ENCODE measurements at regions not wholly inside any gene's neighbourhood (a gene's known extent, or its start where the extent isn't known, plus 50 kb on each side); places are given as distances from the start of the nearest gene placed in this dataset.
"Not testable (repeated sequence)": the region's sequence is repeated elsewhere in the genome, so short reads cannot be mapped to it uniquely, and the experiment has no call there.

- Mint-ChIP-seq H3K27ac (peak overlapping the region; percentile 33), H3K4me3 (no peak overlapping the region), H3K36me3 (ENCODE audit: low read depth) (peaks cover under 1% of the 10 kb centered on the region), H3K9me3 (no peaks in the 10 kb centered on the region), H3K27me3 (peaks cover 2% of the 10 kb centered on the region), H3K4me1 (peaks cover 57% of the 10 kb centered on the region)
- CTCF ChIA-PET: interaction anchor here (1.1 to 1.9 kb wide), 4 partner anchors 18 to 185 kb away, joined by 3 to 7 read pairs (median 4); partner anchors contain the start of gene UQCC2
- POLR2A ChIA-PET: no interaction called here
- DNase-seq: no peak
Measured at GRCh38 chr6:33896391-33897188, 92.8 kb upstream of the MLN start.

GRCh38 chr6:33895988-33896387, 92.2 kb upstream of the MLN start:
- H3K9me3 Mint-ChIP-seq: no peaks in the 10 kb centered on the region
- ChIA-PET CTCF (interaction anchor here (0.9 to 1.7 kb wide), 6 partner anchors 9 to 102 kb away, joined by 3 to 7 read pairs (median 4); no protein-coding TSS in a partner anchor), POLR2A (interaction anchor here (1.0 kb wide), 1 partner anchor 8 kb away, joined by 4 read pairs; no protein-coding TSS in a partner anchor)
- no peak for DNase-seq
- H3K36me3 Mint-ChIP-seq (ENCODE audit: low read depth): no peaks in the 10 kb centered on the region
- H3K4me1 Mint-ChIP-seq: peaks cover 51% of the 10 kb centered on the region
- no peak overlapping the region for H3K4me3 Mint-ChIP-seq
- H3K27me3 Mint-ChIP-seq: peaks cover 5% of the 10 kb centered on the region
- H3K27ac Mint-ChIP-seq: peak overlapping the region; percentile 32

GRCh38 chr6:33895296-33895695, 91.5 kb upstream of the MLN start:
- peaks cover 11% of the 10 kb centered on the region for H3K27me3 Mint-ChIP-seq
- H3K9me3 Mint-ChIP-seq: no peaks in the 10 kb centered on the region
- H3K4me1 Mint-ChIP-seq: peaks cover 47% of the 10 kb centered on the region
- DNase-seq: peak; percentile 54
- H3K4me3 Mint-ChIP-seq: peak overlapping the region; percentile 7
- ChIA-PET POLR2A (interaction anchor here (1.0 kb wide), 1 partner anchor 9 kb away, joined by 4 read pairs; no protein-coding TSS in a partner anchor), CTCF (interaction anchor here (0.9 to 1.7 kb wide), 7 partner anchors 9 to 101 kb away, joined by 3 to 7 read pairs (median 4); no protein-coding TSS in a partner anchor)
- H3K36me3 Mint-ChIP-seq (ENCODE audit: low read depth): no peaks in the 10 kb centered on the region
- H3K27ac Mint-ChIP-seq: peak overlapping the region; percentile 84

GRCh38 chr6:33894438-33894837, 90.6 kb upstream of the MLN start:
- Mint-ChIP-seq H3K9me3 (no peaks in the 10 kb centered on the region), H3K4me1 (peaks cover 44% of the 10 kb centered on the region), H3K27me3 (peaks cover 13% of the 10 kb centered on the region), H3K36me3 (ENCODE audit: low read depth) (no peaks in the 10 kb centered on the region), H3K4me3 (no peak overlapping the region), H3K27ac (no peak overlapping the region)
- CTCF ChIA-PET: interaction anchor here (1.6 to 1.7 kb wide), 3 partner anchors 10 to 100 kb away, joined by 3 to 6 read pairs (median 6); no protein-coding TSS in a partner anchor
- DNase-seq: no peak
- POLR2A ChIA-PET: no interaction called here

- no peak for DNase-seq
- Mint-ChIP-seq H3K4me3 (no peak overlapping the region), H3K4me1 (peaks cover 43% of the 10 kb centered on the region), H3K27ac (no peak overlapping the region), H3K9me3 (no peaks in the 10 kb centered on the region), H3K36me3 (ENCODE audit: low read depth) (no peaks in the 10 kb centered on the region), H3K27me3 (peaks cover 15% of the 10 kb centered on the region)
- ChIA-PET CTCF (no interaction called here), POLR2A (no interaction called here)
Measured at GRCh38 chr6:33892581-33893346, 89.0 kb upstream of the MLN start.

GRCh38 chr6:33888664-33889200, 84.9 kb upstream of the MLN start:
- Mint-ChIP-seq H3K36me3 (ENCODE audit: low read depth) (no peaks in the 10 kb centered on the region), H3K9me3 (no peaks in the 10 kb centered on the region), H3K4me3 (no peak overlapping the region), H3K4me1 (peaks cover 19% of the 10 kb centered on the region), H3K27ac (no peak overlapping the region), H3K27me3 (peaks cover 15% of the 10 kb centered on the region)
- no peak for DNase-seq
- ChIA-PET POLR2A (no interaction called here), CTCF (interaction anchor here (1.3 to 1.6 kb wide), 2 partner anchors 13 to 121 kb away, joined by 3 to 4 read pairs; no protein-coding TSS in a partner anchor)

- Mint-ChIP-seq H3K4me3 (no peak overlapping the region), H3K4me1 (peaks cover 16% of the 10 kb centered on the region), H3K36me3 (ENCODE audit: low read depth) (no peaks in the 10 kb centered on the region), H3K27ac (no peak overlapping the region), H3K9me3 (no peaks in the 10 kb centered on the region), H3K27me3 (peaks cover 17% of the 10 kb centered on the region)
- ChIA-PET POLR2A (no interaction called here), CTCF (interaction anchor here (1.6 kb wide), 1 partner anchor 121 kb away, joined by 3 read pairs; no protein-coding TSS in a partner anchor)
- DNase-seq: no peak
Measured at GRCh38 chr6:33888183-33888582, 84.4 kb upstream of the MLN start.

- POLR2A ChIA-PET: interaction anchor here (0.9 kb wide), 1 partner anchor 25 kb away, joined by 4 read pairs; no protein-coding TSS in a partner anchor
- Mint-ChIP-seq H3K36me3 (ENCODE audit: low read depth) (no peaks in the 10 kb centered on the region), H3K27ac (peak overlapping the region; percentile 51), H3K27me3 (peaks cover 20% of the 10 kb centered on the region), H3K4me3 (no peak overlapping the region), H3K9me3 (no peaks in the 10 kb centered on the region), H3K4me1 (peaks cover 16% of the 10 kb centered on the region)
- DNase-seq: peak; percentile 25
- CTCF ChIA-PET: interaction anchor here (0.6 to 1.2 kb wide), 2 partner anchors 27 to 1281 kb away, joined by 3 to 4 read pairs; no protein-coding TSS in a partner anchor
Measured at GRCh38 chr6:33886673-33887144, 82.9 kb upstream of the MLN start.

GRCh38 chr6:33885132-33886057, 81.6 kb upstream of the MLN start:
- CTCF ChIA-PET: interaction anchor here (0.6 to 1.6 kb wide), 4 partner anchors 10 to 127 kb away, joined by 3 to 4 read pairs (median 4); no protein-coding TSS in a partner anchor
- Mint-ChIP-seq H3K4me3 (no peak overlapping the region), H3K36me3 (ENCODE audit: low read depth) (no peaks in the 10 kb centered on the region), H3K27me3 (peaks cover 13% of the 10 kb centered on the region), H3K27ac (no peak overlapping the region), H3K4me1 (peaks cover 16% of the 10 kb centered on the region), H3K9me3 (no peaks in the 10 kb centered on the region)
- POLR2A ChIA-PET: no interaction called here
- DNase-seq: no peak

GRCh38 chr6:33883621-33884020, 79.8 kb upstream of the MLN start:
- H3K9me3 Mint-ChIP-seq; H3K27ac Mint-ChIP-seq; H3K36me3 Mint-ChIP-seq (ENCODE audit: low read depth); H3K4me3 Mint-ChIP-seq; DNase-seq; POLR2A ChIA-PET: not testable (repeated sequence)
- Mint-ChIP-seq H3K4me1 (peaks cover 16% of the 10 kb centered on the region), H3K27me3 (peaks cover 10% of the 10 kb centered on the region)
- CTCF ChIA-PET: interaction anchor here (1.5 to 1.6 kb wide), 2 partner anchors 12 to 34 kb away, joined by 4 read pairs; no protein-coding TSS in a partner anchor

GRCh38 chr6:33882154-33882553, 78.4 kb upstream of the MLN start:
- ChIA-PET CTCF (interaction anchor here (1.1 kb wide), 1 partner anchor 11 kb away, joined by 3 read pairs; no protein-coding TSS in a partner anchor), POLR2A (no interaction called here)
- Mint-ChIP-seq H3K4me3 (no peak overlapping the region), H3K36me3 (ENCODE audit: low read depth) (no peaks in the 10 kb centered on the region), H3K27ac (no peak overlapping the region), H3K4me1 (peaks cover 9% of the 10 kb centered on the region), H3K27me3 (peaks cover 8% of the 10 kb centered on the region), H3K9me3 (no peaks in the 10 kb centered on the region)
- no peak for DNase-seq
